ENCODE measurements at regions not wholly inside any gene's neighbourhood (a gene's known extent, or its start where the extent isn't known, plus 50 kb on each side); places are given as distances from the start of the nearest gene placed in this dataset.

DNA sequence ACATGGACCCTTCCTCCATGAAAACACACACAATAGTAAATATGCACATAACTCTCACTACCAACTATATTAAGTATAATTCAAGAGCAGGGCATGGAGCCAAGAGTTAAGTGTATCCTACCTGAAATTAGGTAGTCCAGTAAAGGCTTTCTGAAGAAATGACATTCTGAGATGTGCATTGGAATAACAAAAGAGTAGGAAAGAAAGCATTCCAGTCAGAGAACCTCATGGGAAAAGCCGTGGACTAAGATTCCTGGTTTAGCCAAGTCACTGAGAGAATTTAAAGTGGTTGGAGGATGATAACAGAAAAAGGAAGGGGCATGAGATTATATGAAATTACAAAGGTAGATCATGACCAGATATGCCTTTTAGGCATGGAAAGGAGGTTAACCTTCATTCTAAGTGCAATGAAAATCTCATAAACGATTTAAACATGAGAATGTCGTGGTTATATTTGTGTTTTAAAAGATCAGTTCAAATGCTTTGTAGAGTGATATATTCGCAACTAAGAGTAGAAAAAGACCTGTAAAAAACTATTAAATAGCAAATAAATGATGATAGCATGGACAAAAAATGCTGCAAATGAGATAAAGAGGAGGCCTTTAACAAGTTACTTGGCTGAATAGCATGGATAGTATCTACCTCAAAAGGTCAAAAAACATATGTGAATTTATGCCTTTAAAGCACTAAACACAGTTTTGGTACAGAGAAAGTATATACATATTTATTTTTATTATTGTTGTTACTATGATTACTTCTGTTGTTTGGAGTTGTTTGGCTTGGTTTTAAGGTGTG is 767.4 kb upstream of the GHITM start:
- Histone ChIP-seq H3K9me3 (ENCODE audit: control insufficient read depth, low read length) (no peaks in the 10 kb centered on the region), H3K36me3 (ENCODE audit: control insufficient read depth, insufficient read depth, low read length) (no peaks in the 10 kb centered on the region), H3K4me3 (ENCODE audit: insufficient read depth, low read depth, low read length, poor library complexity, severe bottlenecking) (no peak overlapping the region), H3K4me1 (ENCODE audit: control insufficient read depth, insufficient read depth, low read length, poor library complexity, severe bottlenecking) (no peaks in the 10 kb centered on the region), H3K27ac (ENCODE audit: insufficient read depth, low read length, poor library complexity, severe bottlenecking) (no peak overlapping the region), H3K27me3 (replicated peaks; ENCODE audit: control insufficient read depth, insufficient read depth, low read length, poor library complexity, severe bottlenecking) (no peaks in the 10 kb centered on the region)
- DNase-seq, result no peak

DNA sequence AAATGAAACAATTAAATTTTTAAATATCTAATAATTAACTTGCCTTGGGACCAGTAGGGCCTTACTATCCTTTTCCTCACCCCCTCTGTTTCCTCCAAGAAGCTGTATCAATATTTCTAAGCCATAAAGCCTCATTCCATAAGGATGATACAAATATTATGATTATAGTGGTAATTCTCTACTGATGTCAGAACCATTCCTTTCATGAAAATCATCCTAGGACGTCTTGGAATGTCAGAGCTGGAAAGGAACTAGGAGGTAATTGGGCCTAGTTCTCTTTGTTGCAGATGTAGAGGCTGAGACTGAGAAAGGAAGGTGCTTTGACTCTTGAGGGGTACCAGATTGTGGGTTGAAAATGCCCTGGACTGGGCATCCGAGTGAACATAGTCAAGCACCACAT is 766.7 kb upstream of the GHITM start:
- H3K36me3 ChIP-seq (ENCODE audit: control insufficient read depth, insufficient read depth, low read length), result no peaks in the 10 kb centered on the region
- no peak overlapping the region for H3K27ac ChIP-seq (ENCODE audit: insufficient read depth, low read length, poor library complexity, severe bottlenecking)
- no peaks in the 10 kb centered on the region for H3K4me1 ChIP-seq (ENCODE audit: control insufficient read depth, insufficient read depth, low read length, poor library complexity, severe bottlenecking)
- H3K9me3 ChIP-seq (ENCODE audit: control insufficient read depth, low read length), result no peaks in the 10 kb centered on the region
- no peak overlapping the region for H3K4me3 ChIP-seq (ENCODE audit: insufficient read depth, low read depth, low read length, poor library complexity, severe bottlenecking)
- no peak for DNase-seq
- H3K27me3 ChIP-seq (replicated peaks; ENCODE audit: control insufficient read depth, insufficient read depth, low read length, poor library complexity, severe bottlenecking), result no peaks in the 10 kb centered on the region

DNA sequence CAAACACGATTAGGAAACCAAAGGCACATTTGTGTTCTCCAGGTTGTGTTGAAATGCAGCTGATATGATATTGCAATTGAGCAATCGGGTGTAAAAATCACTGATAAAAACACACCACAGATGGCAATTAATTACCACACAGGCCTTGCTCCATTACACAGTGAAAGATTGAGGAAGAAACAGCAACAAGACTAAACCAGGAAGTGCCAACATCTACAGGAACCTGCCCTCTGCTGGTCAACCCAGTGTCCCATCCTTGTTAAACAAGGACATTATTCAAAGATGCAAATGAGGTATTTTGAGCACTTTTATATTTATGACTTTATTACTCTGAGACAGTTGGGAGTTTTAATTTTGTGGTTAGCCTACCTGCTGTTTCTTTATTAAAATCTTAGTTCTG is 765.6 kb upstream of the GHITM start:
- no peak overlapping the region for H3K4me3 ChIP-seq (ENCODE audit: insufficient read depth, low read depth, low read length, poor library complexity, severe bottlenecking)
- no peaks in the 10 kb centered on the region for H3K4me1 ChIP-seq (ENCODE audit: control insufficient read depth, insufficient read depth, low read length, poor library complexity, severe bottlenecking)
- H3K36me3 ChIP-seq (ENCODE audit: control insufficient read depth, insufficient read depth, low read length), result no peaks in the 10 kb centered on the region
- H3K9me3 ChIP-seq (ENCODE audit: control insufficient read depth, low read length), result no peaks in the 10 kb centered on the region
- no peak overlapping the region for H3K27ac ChIP-seq (ENCODE audit: insufficient read depth, low read length, poor library complexity, severe bottlenecking)
- DNase-seq, result no peak
- H3K27me3 ChIP-seq (replicated peaks; ENCODE audit: control insufficient read depth, insufficient read depth, low read length, poor library complexity, severe bottlenecking), result no peaks in the 10 kb centered on the region

DNA sequence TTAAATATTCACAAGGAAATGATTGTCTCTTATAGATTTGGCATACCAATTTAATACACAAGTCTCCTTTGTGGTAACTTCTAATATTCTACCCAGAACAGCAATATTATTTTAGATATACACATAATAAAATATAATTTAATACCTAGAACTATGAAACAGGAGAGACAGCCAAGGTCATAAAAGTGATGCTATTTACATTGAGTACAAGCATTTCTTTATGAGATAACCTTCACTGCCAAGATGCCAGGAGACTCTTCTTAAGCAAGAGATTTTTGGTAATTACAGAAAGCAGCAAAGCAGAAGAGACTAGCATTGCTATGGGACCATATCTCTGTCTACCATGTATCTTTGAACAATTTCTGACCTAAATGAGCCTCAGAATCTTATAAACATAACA is 764.6 kb upstream of the GHITM start:
- Histone ChIP-seq H3K4me3 (ENCODE audit: insufficient read depth, low read depth, low read length, poor library complexity, severe bottlenecking) (no peak overlapping the region), H3K27me3 (replicated peaks; ENCODE audit: control insufficient read depth, insufficient read depth, low read length, poor library complexity, severe bottlenecking) (no peaks in the 10 kb centered on the region), H3K9me3 (ENCODE audit: control insufficient read depth, low read length) (no peaks in the 10 kb centered on the region), H3K27ac (ENCODE audit: insufficient read depth, low read length, poor library complexity, severe bottlenecking) (no peak overlapping the region), H3K36me3 (ENCODE audit: control insufficient read depth, insufficient read depth, low read length) (no peaks in the 10 kb centered on the region), H3K4me1 (ENCODE audit: control insufficient read depth, insufficient read depth, low read length, poor library complexity, severe bottlenecking) (no peaks in the 10 kb centered on the region)
- no peak for DNase-seq

DNA sequence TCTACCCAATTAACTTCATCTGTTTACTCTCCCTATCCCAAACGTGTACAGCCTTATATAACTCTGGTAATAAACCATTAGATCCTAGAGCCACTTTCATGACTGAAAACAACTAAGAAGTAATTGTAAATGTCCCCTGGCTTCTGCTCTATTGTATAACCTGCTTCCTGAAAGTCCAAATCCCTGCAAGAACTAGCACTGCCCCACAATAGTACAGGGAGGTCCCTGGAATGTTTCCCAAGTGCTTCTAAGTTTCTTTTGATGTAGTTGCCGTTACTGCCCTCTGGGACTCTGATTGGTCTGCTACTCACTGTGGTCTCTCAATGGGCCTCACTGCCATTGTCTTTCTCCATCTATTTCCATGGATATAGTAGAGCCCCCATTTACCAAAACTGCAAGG is 764.0 kb upstream of the GHITM start:
- no peak overlapping the region for H3K27ac ChIP-seq (ENCODE audit: insufficient read depth, low read length, poor library complexity, severe bottlenecking)
- H3K4me3 ChIP-seq (ENCODE audit: insufficient read depth, low read depth, low read length, poor library complexity, severe bottlenecking), result no peak overlapping the region
- H3K36me3 ChIP-seq (ENCODE audit: control insufficient read depth, insufficient read depth, low read length), result no peaks in the 10 kb centered on the region
- H3K4me1 ChIP-seq (ENCODE audit: control insufficient read depth, insufficient read depth, low read length, poor library complexity, severe bottlenecking), result no peaks in the 10 kb centered on the region
- no peaks in the 10 kb centered on the region for H3K9me3 ChIP-seq (ENCODE audit: control insufficient read depth, low read length)
- DNase-seq, result no peak
- H3K27me3 ChIP-seq (replicated peaks; ENCODE audit: control insufficient read depth, insufficient read depth, low read length, poor library complexity, severe bottlenecking), result no peaks in the 10 kb centered on the region

DNA sequence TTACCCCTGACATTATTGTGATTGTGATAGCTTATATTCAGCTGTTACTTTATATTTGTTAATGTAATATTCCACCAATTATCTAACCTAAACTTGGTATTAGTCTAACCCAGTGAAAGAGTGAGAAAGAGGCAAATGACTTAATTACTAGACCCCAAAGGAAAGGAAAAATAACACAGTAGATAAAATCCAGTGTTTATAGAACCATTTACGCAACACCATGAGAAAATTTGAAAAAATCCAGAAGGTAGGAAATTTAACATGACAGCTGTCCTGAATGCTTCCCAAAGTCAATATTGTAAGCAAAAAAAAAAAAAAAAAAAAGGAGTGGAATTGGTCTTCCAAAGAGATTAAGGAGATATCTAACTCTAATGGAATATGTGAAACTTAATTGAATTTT is 741.5 kb upstream of the GHITM start:
- Histone ChIP-seq H3K27ac (ENCODE audit: insufficient read depth, low read length, poor library complexity, severe bottlenecking) (no peak overlapping the region), H3K4me3 (ENCODE audit: insufficient read depth, low read depth, low read length, poor library complexity, severe bottlenecking) (no peak overlapping the region), H3K9me3 (ENCODE audit: control insufficient read depth, low read length) (no peaks in the 10 kb centered on the region), H3K4me1 (ENCODE audit: control insufficient read depth, insufficient read depth, low read length, poor library complexity, severe bottlenecking) (no peaks in the 10 kb centered on the region), H3K27me3 (replicated peaks; ENCODE audit: control insufficient read depth, insufficient read depth, low read length, poor library complexity, severe bottlenecking) (no peaks in the 10 kb centered on the region), H3K36me3 (ENCODE audit: control insufficient read depth, insufficient read depth, low read length) (no peaks in the 10 kb centered on the region)
- no peak for DNase-seq

DNA sequence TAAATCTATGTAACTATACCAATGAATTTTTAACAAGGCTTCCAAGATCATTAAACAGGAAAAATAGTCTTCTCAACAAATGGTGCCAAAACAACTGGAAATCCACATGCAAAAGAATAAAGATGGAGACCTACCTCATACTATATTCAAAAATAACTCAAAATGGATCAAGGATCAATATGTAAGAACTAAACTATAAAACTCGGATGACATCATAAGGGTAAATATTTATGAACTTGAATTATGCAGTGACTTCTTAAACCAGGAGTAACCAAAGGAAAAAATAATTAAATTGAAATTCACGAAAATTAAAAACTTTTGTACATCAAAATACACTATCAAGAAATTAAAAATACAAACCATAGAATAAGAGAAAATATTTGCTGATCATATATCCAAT is 728.7 kb upstream of the GHITM start:
- no peaks in the 10 kb centered on the region for H3K4me1 ChIP-seq (ENCODE audit: control insufficient read depth, insufficient read depth, low read length, poor library complexity, severe bottlenecking)
- no peak overlapping the region for H3K27ac ChIP-seq (ENCODE audit: insufficient read depth, low read length, poor library complexity, severe bottlenecking)
- no peak overlapping the region for H3K4me3 ChIP-seq (ENCODE audit: insufficient read depth, low read depth, low read length, poor library complexity, severe bottlenecking)
- no peak for DNase-seq
- H3K9me3 ChIP-seq (ENCODE audit: control insufficient read depth, low read length), result peaks cover 2% of the 10 kb centered on the region
- no peaks in the 10 kb centered on the region for H3K36me3 ChIP-seq (ENCODE audit: control insufficient read depth, insufficient read depth, low read length)
- H3K27me3 ChIP-seq (replicated peaks; ENCODE audit: control insufficient read depth, insufficient read depth, low read length, poor library complexity, severe bottlenecking), result no peaks in the 10 kb centered on the region

DNA sequence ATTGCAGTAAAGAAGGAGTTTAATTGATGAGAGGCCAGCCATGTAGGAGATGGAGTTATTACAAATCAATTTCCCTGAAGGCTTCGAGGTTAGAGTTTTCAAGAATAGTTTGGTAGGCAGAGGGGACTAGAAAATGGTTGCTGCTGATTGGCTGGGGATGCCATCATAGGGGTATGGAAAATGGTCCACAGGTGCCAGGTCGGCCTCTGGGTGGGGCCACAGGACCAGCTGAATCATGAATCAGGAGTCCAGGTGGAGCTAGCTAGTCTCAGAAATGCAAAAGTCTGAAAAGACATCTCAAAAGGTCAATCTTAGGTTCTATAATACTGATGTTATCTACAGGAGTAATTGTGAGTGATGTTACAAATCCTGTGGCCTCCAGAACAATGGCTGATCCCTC is 714.0 kb upstream of the GHITM start:
- Histone ChIP-seq H3K36me3 (ENCODE audit: control insufficient read depth, insufficient read depth, low read length) (no peaks in the 10 kb centered on the region), H3K27me3 (replicated peaks; ENCODE audit: control insufficient read depth, insufficient read depth, low read length, poor library complexity, severe bottlenecking) (no peaks in the 10 kb centered on the region), H3K9me3 (ENCODE audit: control insufficient read depth, low read length) (no peaks in the 10 kb centered on the region), H3K27ac (ENCODE audit: insufficient read depth, low read length, poor library complexity, severe bottlenecking) (no peak overlapping the region), H3K4me1 (ENCODE audit: control insufficient read depth, insufficient read depth, low read length, poor library complexity, severe bottlenecking) (no peaks in the 10 kb centered on the region), H3K4me3 (ENCODE audit: insufficient read depth, low read depth, low read length, poor library complexity, severe bottlenecking) (no peak overlapping the region)
- no peak for DNase-seq

DNA sequence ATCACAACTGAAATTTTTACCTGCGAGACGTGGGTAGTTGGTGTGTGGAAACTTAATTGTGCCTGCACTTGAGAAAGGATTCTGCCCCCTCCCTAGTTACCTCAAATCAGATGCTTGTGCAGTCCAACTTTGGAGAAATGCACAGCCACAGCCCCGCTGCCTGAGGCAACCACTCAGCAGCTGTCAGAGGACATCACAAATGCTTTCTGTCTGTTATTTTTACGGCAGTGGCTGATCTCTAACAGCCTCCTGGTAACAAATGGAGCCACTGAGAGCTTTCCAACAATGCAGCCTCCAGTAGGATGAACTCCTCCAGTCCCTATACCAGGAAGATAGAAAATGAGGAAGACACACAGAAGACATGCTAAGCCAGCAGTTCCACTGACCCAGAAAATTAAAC is 712.2 kb upstream of the GHITM start:
- H3K36me3 ChIP-seq (ENCODE audit: control insufficient read depth, insufficient read depth, low read length), result no peaks in the 10 kb centered on the region
- no peak overlapping the region for H3K4me3 ChIP-seq (ENCODE audit: insufficient read depth, low read depth, low read length, poor library complexity, severe bottlenecking)
- H3K27me3 ChIP-seq (replicated peaks; ENCODE audit: control insufficient read depth, insufficient read depth, low read length, poor library complexity, severe bottlenecking), result no peaks in the 10 kb centered on the region
- no peaks in the 10 kb centered on the region for H3K4me1 ChIP-seq (ENCODE audit: control insufficient read depth, insufficient read depth, low read length, poor library complexity, severe bottlenecking)
- no peak overlapping the region for H3K27ac ChIP-seq (ENCODE audit: insufficient read depth, low read length, poor library complexity, severe bottlenecking)
- H3K9me3 ChIP-seq (ENCODE audit: control insufficient read depth, low read length), result no peaks in the 10 kb centered on the region
- DNase-seq, result no peak

DNA sequence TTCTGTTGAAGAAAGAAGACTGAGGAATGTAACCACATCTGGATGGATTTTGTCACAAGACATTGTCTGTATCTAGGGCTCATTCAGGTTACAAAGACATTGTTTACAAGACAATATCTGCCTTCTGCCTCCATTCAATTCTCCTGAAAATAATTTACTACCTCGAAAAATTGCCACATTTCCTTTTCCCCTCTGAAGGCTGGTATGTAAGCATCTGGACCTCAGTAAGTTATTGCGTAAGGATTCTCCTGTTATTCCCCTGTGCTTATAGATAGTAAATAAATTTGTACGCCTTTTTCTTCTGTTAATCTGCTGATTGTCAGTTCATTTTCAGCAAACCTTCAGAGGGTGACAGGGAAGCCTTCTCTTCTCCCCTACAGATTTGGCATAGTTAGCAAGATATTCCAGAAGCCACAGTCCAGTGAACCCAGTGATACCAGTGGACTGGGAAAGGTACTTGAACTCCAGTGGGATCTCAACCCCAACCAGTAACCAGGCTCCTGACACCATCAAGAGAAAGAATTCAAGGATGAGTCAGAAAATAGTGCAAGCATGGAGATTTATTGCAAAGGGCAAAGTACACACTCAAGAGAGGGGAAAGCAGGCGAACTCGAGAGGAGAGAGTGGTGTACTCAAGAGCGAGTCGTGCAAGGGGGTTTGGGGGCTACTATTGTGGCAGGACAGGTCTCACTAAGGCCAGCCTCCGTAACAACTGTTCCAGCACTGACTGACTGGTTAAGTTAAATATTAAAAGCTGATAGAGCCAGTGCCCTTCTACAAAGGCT is 706.9 kb upstream of the GHITM start:
- DNase-seq, result no peak
- H3K4me1 ChIP-seq (ENCODE audit: control insufficient read depth, insufficient read depth, low read length, poor library complexity, severe bottlenecking), result no peaks in the 10 kb centered on the region
- no peaks in the 10 kb centered on the region for H3K36me3 ChIP-seq (ENCODE audit: control insufficient read depth, insufficient read depth, low read length)
- no peaks in the 10 kb centered on the region for H3K9me3 ChIP-seq (ENCODE audit: control insufficient read depth, low read length)
- H3K27ac ChIP-seq (ENCODE audit: insufficient read depth, low read length, poor library complexity, severe bottlenecking), result no peak overlapping the region
- no peaks in the 10 kb centered on the region for H3K27me3 ChIP-seq (replicated peaks; ENCODE audit: control insufficient read depth, insufficient read depth, low read length, poor library complexity, severe bottlenecking)
- no peak overlapping the region for H3K4me3 ChIP-seq (ENCODE audit: insufficient read depth, low read depth, low read length, poor library complexity, severe bottlenecking)

Measured in effector memory CD4-positive, alpha-beta T cell (primary cell).